Nephron (organoid): ENCODE measurements at regions not wholly inside any gene's neighbourhood (a gene's known extent, or its start where the extent isn't known, plus 50 kb on each side); places are given as distances from the start of the nearest gene placed in this dataset.

Experiments
- H3K27ac Mint-ChIP-seq, 3 experiments: 2 replicates each; pipeline ENCODE4 v1.8.0; 2020; ENCODE audit warnings: mixed read lengths in 3 of 3, mild to moderate bottlenecking in 2 of 3, moderate library complexity in 1 of 3
- H3K27me3 Mint-ChIP-seq: 2 replicates; pipeline ENCODE4 v1.8.0; 2021; ENCODE audit warnings: low read depth, mild to moderate bottlenecking, moderate library complexity, mixed read lengths
- H3K36me3 Mint-ChIP-seq: 2 replicates; pipeline ENCODE4 v1.8.0; 2020; ENCODE audit warnings: low read depth, mixed read lengths
- H3K4me1 Mint-ChIP-seq: 2 replicates; pipeline ENCODE4 v1.8.0; 2020; ENCODE audit warnings: mixed read lengths
- H3K4me3 Mint-ChIP-seq, 3 experiments: 2 replicates each; pipeline ENCODE4 v1.8.0; 2020; ENCODE audit warnings: mild to moderate bottlenecking in 3 of 3, mixed read lengths in 3 of 3, moderate library complexity in 2 of 3
- H3K9me3 Mint-ChIP-seq: 2 replicates; pipeline ENCODE4 v1.8.0; 2020; ENCODE audit warnings: mixed read lengths
- TF ChIP-seq, protein P1 (sequence below), 3 experiments: fragments of 200-600 bp; sonication (generic); IDR thresholded peaks; one replicate each; pipeline ENCODE4 v1.5.0; 2021; ENCODE audit warnings: antibody characterized with exemption in 3 of 3; ENCODE audit not compliant: unreplicated experiment in 3 of 3

DNA sequence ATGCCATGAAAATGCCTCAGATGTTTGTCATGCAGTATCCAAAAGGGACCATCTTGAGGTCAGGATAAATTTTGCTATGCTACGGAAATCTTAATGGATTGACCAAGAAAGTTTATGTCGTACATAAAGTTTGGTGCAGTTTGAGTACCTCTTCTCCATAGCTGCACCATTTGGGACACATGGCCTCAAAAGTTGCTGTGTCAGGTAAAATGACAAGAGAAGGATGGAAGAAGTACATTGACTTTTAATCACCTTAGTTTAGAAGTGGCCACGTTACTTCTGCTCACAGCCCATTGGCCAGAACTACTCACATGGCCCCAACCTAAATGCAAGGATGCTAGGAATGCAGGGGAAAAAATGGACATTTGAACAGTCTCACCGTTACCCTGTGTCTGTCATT is 107.4 kb upstream of the NAMPT start:
- Mint-ChIP-seq H3K4me3 (no peak overlapping the region), H3K4me1 (no peaks in the 10 kb centered on the region), H3K27ac (no peak overlapping the region), H3K36me3 (no peaks in the 10 kb centered on the region), H3K9me3 (peaks cover 7% of the 10 kb centered on the region), H3K27me3 (peaks cover 7% of the 10 kb centered on the region)
- TF ChIP-seq, protein P1, sequence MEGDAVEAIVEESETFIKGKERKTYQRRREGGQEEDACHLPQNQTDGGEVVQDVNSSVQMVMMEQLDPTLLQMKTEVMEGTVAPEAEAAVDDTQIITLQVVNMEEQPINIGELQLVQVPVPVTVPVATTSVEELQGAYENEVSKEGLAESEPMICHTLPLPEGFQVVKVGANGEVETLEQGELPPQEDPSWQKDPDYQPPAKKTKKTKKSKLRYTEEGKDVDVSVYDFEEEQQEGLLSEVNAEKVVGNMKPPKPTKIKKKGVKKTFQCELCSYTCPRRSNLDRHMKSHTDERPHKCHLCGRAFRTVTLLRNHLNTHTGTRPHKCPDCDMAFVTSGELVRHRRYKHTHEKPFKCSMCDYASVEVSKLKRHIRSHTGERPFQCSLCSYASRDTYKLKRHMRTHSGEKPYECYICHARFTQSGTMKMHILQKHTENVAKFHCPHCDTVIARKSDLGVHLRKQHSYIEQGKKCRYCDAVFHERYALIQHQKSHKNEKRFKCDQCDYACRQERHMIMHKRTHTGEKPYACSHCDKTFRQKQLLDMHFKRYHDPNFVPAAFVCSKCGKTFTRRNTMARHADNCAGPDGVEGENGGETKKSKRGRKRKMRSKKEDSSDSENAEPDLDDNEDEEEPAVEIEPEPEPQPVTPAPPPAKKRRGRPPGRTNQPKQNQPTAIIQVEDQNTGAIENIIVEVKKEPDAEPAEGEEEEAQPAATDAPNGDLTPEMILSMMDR (IDR thresholded peaks at IDR 0.05; ENCODE audit: unreplicated experiment in 3 of 3): no peak

DNA sequence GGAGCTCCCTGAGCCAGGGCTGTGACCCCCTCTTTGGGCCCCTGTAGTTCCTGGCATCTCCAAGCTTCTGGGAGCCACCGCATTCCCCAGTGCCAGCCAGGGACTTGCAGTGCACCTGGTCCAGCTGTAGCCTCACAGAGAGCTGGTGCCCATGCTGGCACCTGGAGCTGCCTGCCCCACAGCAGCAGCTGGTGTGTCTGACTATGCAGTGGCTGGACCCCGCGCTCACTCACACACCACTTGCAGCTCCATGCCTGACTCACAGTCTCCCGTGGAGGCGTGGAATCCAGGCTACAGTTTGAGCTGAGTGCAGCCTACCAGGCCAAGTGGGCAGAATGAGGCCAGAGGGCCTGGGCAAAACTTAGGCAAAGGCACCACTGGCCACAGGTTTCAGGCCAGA is 102.2 kb upstream of the NAMPT start:
- Mint-ChIP-seq H3K4me3 (no peak overlapping the region), H3K36me3 (no peaks in the 10 kb centered on the region), H3K9me3 (no peaks in the 10 kb centered on the region), H3K27ac (no peak overlapping the region), H3K27me3 (no peaks in the 10 kb centered on the region), H3K4me1 (no peaks in the 10 kb centered on the region)
- TF ChIP-seq, protein P1 (IDR thresholded peaks at IDR 0.05; ENCODE audit: unreplicated experiment in 3 of 3): no peak

DNA sequence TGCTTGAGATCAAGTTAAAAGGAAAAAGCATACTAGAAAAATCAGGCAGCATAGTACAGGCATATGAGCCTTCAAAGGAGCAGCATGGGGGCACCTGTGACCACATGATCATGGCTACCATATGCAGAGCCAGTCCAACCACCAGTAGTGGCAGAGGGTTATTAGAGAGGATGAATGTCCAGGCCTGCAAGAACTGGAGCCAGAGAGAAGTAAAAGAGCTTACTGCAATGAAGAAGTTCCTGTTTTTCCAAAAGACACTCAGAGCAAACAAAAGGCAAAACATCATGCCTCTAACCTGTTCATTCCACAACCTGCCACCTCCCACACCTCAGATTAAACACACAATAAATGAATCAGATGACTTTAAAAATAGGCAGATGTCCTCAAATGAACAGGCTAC is 99.6 kb upstream of the NAMPT start:
- peaks cover 8% of the 10 kb centered on the region for H3K4me1 Mint-ChIP-seq
- H3K36me3 Mint-ChIP-seq: no peaks in the 10 kb centered on the region
- no peak overlapping the region for H3K27ac Mint-ChIP-seq
- no peaks in the 10 kb centered on the region for H3K27me3 Mint-ChIP-seq
- H3K4me3 Mint-ChIP-seq: no peak overlapping the region
- TF ChIP-seq, protein P1 (IDR thresholded peaks at IDR 0.05; ENCODE audit: unreplicated experiment in 3 of 3): no peak
- H3K9me3 Mint-ChIP-seq: no peaks in the 10 kb centered on the region

DNA sequence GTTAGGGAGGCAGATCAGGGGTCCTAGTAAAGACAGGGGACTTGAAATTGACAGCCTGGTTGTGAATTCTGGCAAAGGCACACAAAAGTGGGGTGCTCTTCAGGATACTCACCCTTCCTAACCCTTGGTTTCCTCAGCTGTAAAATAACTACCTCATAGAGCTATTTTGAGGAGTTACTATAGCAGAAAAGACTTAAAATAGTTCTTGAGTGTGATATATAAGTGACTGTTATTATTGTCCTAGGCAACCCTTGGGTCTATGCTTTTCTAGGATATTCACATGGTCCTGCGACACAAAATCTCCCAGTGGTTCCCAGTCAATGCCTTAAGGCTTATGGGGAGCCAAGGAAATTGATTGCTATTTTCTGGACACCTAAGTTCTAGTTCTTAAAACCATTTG is 98.1 kb upstream of the NAMPT start:
- Mint-ChIP-seq H3K27ac (no peak overlapping the region), H3K27me3 (peaks cover 2% of the 10 kb centered on the region), H3K9me3 (no peaks in the 10 kb centered on the region), H3K4me1 (peaks cover 8% of the 10 kb centered on the region), H3K36me3 (no peaks in the 10 kb centered on the region), H3K4me3 (no peak overlapping the region)
- TF ChIP-seq, protein P1 (IDR thresholded peaks at IDR 0.05; ENCODE audit: unreplicated experiment in 3 of 3): no peak

DNA sequence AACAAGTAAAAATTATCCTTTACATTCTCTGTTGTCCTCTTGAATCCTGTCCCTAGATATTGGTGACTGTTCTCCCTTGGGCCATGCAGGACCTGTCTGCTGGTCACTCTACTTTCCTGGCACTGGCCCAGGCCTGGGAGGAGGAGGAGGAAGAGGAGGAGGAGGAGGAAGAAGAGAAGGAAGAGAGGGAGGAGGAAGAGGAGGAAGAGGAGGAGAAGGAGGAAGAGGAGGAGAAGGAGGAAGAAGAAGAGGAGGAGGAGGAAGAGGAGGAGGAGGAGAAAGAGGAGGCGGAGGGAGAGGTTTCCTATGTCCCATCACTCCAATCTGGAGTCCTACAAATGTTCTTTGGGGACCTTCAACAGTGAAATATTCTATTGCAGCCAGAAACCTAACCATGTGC is 97.3 kb upstream of the NAMPT start:
- H3K36me3 Mint-ChIP-seq: no peaks in the 10 kb centered on the region
- H3K4me1 Mint-ChIP-seq: peaks cover 8% of the 10 kb centered on the region
- H3K27ac Mint-ChIP-seq: no peak overlapping the region
- H3K9me3 Mint-ChIP-seq: no peaks in the 10 kb centered on the region
- H3K27me3 Mint-ChIP-seq: peaks cover 3% of the 10 kb centered on the region
- TF ChIP-seq, protein P1 (IDR thresholded peaks at IDR 0.05; ENCODE audit: unreplicated experiment in 3 of 3): no peak
- no peak overlapping the region for H3K4me3 Mint-ChIP-seq

DNA sequence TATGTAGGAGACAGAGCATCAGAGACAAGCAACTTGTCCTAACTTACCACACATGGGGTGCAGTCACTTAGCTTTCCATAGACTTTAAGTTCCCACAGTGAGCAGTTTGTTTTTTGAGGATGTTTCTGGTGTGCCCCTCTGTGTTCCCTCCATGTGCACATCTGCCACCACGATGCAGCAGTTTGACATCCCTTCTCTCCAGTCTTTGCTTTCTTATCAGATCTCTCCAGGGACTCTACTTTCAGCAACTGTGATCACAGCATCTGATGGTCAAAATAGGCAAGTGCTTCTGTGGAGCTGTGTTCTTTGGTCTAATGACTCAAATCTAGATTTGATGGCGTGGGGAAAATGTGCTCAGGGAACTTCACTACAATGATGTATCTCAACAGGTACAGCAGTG is 96.5 kb upstream of the NAMPT start:
- no peaks in the 10 kb centered on the region for H3K9me3 Mint-ChIP-seq
- no peak overlapping the region for H3K4me3 Mint-ChIP-seq
- peaks cover 8% of the 10 kb centered on the region for H3K4me1 Mint-ChIP-seq
- no peak overlapping the region for H3K27ac Mint-ChIP-seq
- H3K27me3 Mint-ChIP-seq: peaks cover 3% of the 10 kb centered on the region
- H3K36me3 Mint-ChIP-seq: no peaks in the 10 kb centered on the region
- TF ChIP-seq, protein P1 (IDR thresholded peaks at IDR 0.05; ENCODE audit: unreplicated experiment in 3 of 3): no peak
